ENCODE measurements at regions not wholly inside any gene's neighbourhood (a gene's known extent, or its start where the extent isn't known, plus 50 kb on each side); places are given as distances from the start of the nearest gene placed in this dataset.

DNA sequence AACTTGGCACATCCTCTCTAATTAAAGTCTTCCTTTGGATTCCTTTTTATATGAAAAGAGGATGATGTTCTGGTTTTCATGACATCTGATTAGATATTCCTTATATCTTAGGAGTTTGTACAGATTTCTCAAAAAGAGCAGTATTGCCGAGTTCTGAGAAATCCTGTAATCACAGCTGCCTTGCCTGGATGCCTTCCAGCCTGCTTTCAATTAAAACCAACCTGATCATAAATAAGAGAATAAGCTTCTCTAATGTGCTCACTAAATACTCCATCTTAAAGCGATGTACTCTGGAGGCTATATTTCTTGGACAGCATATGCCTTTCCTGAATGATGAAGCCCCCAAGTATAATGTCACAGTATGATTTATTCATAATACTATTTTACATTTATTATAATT is 1203.8 kb upstream of the PIK3C3 start:
- H3K27me3 ChIP-seq (ENCODE audit: control insufficient read depth in 2 of 2, insufficient read depth in 2 of 2, low read length in 2 of 2), result no peaks in the 10 kb centered on the region
- no peaks in the 10 kb centered on the region for H3K36me3 ChIP-seq (ENCODE audit: control insufficient read depth in 2 of 2, extremely low read depth in 1 of 2, insufficient read depth in 2 of 2, low read length in 2 of 2)
- no peaks in the 10 kb centered on the region for H3K9me1 ChIP-seq (replicated peaks; ENCODE audit: control insufficient read depth, extremely low read depth, insufficient read depth, low read length)
- intact Hi-C loops (cut with micrococcal nuclease) (no loop called here), dilution Hi-C loops (cut with MboI; ENCODE audit: extremely low pct_ligation_motif_present, low sequenced_read_pairs) (no loop called here)
- H4K20me1 ChIP-seq (replicated peaks; ENCODE audit: control insufficient read depth, extremely low read depth, insufficient read depth, low read length), result no peaks in the 10 kb centered on the region
- BruUV-seq (replicated peaks), result no TSS peak
- no peak overlapping the region for H3K4me3 ChIP-seq (replicated peaks in 1 of 3; ENCODE audit: insufficient read depth in 1 of 3, low read depth in 1 of 3, low read length in 3 of 3)
- no peaks in the 10 kb centered on the region for H3K79me2 ChIP-seq (ENCODE audit: control insufficient read depth, insufficient read depth, low read length)
- FAIRE-seq (no peak), DNase-seq (ENCODE audit: low read depth, low spot score) (no peak)
- H3K4me1 ChIP-seq (ENCODE audit: control insufficient read depth, extremely low read depth, insufficient read depth, low read length), result no peaks in the 10 kb centered on the region
- no peak for TF ChIP-seq JUN (IDR thresholded peaks at IDR 0.05; ENCODE audit: borderline replicate concordance, insufficient read depth, insufficient read length, low read depth)
- TF ChIP-seq POLR2AphosphoS5 (IDR thresholded peaks at IDR 0.05; ENCODE audit: insufficient read depth, low read depth, low read length), result no peak
- TF ChIP-seq EZH2 (IDR thresholded peaks at IDR 0.05; ENCODE audit: borderline replicate concordance, low read depth, low read length, severe bottlenecking), result no peak
- TF ChIP-seq MYC (IDR thresholded peaks at IDR 0.05; ENCODE audit: low read depth, low read length), result no peak
- TF ChIP-seq, protein P1, sequence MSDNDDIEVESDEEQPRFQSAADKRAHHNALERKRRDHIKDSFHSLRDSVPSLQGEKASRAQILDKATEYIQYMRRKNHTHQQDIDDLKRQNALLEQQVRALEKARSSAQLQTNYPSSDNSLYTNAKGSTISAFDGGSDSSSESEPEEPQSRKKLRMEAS (IDR thresholded peaks at IDR 0.05; ENCODE audit: insufficient read depth, insufficient read length), result no peak
- TF ChIP-seq, protein P2, sequence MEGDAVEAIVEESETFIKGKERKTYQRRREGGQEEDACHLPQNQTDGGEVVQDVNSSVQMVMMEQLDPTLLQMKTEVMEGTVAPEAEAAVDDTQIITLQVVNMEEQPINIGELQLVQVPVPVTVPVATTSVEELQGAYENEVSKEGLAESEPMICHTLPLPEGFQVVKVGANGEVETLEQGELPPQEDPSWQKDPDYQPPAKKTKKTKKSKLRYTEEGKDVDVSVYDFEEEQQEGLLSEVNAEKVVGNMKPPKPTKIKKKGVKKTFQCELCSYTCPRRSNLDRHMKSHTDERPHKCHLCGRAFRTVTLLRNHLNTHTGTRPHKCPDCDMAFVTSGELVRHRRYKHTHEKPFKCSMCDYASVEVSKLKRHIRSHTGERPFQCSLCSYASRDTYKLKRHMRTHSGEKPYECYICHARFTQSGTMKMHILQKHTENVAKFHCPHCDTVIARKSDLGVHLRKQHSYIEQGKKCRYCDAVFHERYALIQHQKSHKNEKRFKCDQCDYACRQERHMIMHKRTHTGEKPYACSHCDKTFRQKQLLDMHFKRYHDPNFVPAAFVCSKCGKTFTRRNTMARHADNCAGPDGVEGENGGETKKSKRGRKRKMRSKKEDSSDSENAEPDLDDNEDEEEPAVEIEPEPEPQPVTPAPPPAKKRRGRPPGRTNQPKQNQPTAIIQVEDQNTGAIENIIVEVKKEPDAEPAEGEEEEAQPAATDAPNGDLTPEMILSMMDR (IDR thresholded peaks at IDR 0.05; ENCODE audit: extremely low read depth in 1 of 2, insufficient read depth in 1 of 2, low read depth in 1 of 2, low read length in 2 of 2), result no peak
- no peak for TF ChIP-seq GATA2 (IDR thresholded peaks at IDR 0.05; ENCODE audit: insufficient read depth, insufficient read length, low read depth, low read length)
- no peak for TF ChIP-seq POLR2A (IDR thresholded peaks at IDR 0.05; ENCODE audit: low read depth, low read length)
- TF ChIP-seq FOS (IDR thresholded peaks at IDR 0.05; ENCODE audit: borderline replicate concordance, insufficient read depth, low read length), result no peak
- ChIA-PET CTCF (no interaction called here), POLR2A (no interaction called here)
- H3K9ac ChIP-seq (replicated peaks; ENCODE audit: extremely low read depth, insufficient read depth, low read length), result no peak overlapping the region
- no peak overlapping the region for H3K27ac ChIP-seq (ENCODE audit: insufficient read depth, low read depth, low read length)
- H3K4me2 ChIP-seq (ENCODE audit: insufficient read depth, low read length), result no peak overlapping the region
- peaks cover 4% of the 10 kb centered on the region for H3K9me3 ChIP-seq (replicated peaks; ENCODE audit: control insufficient read depth, insufficient read depth, low read length)
- H2AFZ ChIP-seq (ENCODE audit: low read depth, low read length), result no peak overlapping the region

Data from endothelial cell of umbilical vein (primary cell).